D721Med (cell line): ENCODE measurements at regions not wholly inside any gene's neighbourhood (a gene's known extent, or its start where the extent isn't known, plus 50 kb on each side); places are given as distances from the start of the nearest gene placed in this dataset.

Experiments
- DNase-seq: peaks from one replicate; pipeline ENCODE4 v3.0.0; 2011; ENCODE audit warnings: low spot score; ENCODE audit not compliant: insufficient read length
- FAIRE-seq: peaks from 2 replicates; lab custom pipeline; 2011; peaks lifted over from hg19 to GRCh38; lab: Jason Lieb, UNC
- TF ChIP-seq, protein P1 (sequence below): IDR thresholded peaks from 2 replicates; pipeline ENCODE4 v1.5.1; 2012; ENCODE audit warnings: mild to moderate bottlenecking, control low read depth; ENCODE audit not compliant: insufficient read depth; ENCODE audit errors: missing control alignments

DNA sequence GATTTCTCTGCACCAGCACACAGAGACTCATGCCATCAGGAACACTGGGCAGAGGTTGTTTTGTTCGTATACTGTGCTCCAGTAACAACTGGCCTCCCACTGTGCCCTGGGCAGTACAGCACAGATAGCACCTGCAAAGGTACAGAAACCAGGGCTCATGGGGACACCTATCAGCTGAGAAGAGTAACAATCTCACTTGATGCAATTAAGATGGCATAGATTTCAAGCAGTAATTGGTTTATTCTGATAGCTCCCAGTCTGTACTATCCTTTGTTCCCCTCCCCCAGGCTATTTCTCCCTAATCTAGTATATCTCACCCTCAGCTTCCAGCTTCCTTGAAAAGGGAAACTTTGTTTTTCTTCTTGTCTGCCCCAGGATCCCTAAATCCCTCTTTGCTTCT, 343.9 kb upstream of the MMADHC start:
- DNase-seq (no peak), FAIRE-seq (no peak)
- TF ChIP-seq, protein P1, sequence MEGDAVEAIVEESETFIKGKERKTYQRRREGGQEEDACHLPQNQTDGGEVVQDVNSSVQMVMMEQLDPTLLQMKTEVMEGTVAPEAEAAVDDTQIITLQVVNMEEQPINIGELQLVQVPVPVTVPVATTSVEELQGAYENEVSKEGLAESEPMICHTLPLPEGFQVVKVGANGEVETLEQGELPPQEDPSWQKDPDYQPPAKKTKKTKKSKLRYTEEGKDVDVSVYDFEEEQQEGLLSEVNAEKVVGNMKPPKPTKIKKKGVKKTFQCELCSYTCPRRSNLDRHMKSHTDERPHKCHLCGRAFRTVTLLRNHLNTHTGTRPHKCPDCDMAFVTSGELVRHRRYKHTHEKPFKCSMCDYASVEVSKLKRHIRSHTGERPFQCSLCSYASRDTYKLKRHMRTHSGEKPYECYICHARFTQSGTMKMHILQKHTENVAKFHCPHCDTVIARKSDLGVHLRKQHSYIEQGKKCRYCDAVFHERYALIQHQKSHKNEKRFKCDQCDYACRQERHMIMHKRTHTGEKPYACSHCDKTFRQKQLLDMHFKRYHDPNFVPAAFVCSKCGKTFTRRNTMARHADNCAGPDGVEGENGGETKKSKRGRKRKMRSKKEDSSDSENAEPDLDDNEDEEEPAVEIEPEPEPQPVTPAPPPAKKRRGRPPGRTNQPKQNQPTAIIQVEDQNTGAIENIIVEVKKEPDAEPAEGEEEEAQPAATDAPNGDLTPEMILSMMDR: no peak

DNA sequence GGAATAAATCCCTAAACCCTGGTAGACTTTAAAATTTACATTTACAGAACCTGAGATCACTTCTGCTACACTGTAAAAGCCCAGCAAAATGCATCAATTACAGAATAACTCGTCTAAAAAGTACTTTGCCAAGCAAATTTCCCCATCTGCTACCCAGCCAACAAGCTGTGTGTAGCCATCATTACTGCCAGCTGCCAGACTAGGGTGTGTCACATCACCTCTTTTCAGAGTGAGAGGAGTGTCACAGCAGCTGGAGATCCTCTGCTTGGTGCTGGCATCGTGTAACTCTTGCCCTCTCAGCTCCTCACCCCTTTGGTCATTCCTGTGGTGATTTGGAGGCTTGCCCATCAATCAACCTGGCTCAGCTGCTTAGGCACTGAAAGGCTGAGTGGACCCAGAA, 340.4 kb upstream of the MMADHC start:
- DNase-seq (no peak), FAIRE-seq (no peak)
- TF ChIP-seq, protein P1: no peak

DNA sequence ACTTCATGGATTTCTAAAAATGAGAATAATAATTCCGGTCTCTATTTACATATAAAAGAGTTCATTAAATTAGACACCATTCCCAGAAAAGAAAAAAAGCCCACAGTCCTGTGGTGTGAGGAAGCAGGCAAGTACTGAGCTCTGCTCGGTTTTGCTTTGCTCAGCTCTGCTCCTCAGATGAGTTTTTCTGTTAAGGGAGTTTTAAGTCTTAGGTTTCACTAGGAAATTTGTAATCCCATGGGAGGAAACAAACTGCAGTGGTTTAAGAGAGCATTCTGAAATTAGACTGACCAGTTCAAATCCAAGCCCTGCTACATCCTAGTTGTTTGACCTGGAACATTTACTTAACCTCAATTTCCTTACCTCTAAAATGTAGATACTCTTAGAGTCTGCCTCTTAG, 338.6 kb upstream of the MMADHC start:
- FAIRE-seq: no peak
- TF ChIP-seq, protein P1: no peak
- DNase-seq: no peak

DNA sequence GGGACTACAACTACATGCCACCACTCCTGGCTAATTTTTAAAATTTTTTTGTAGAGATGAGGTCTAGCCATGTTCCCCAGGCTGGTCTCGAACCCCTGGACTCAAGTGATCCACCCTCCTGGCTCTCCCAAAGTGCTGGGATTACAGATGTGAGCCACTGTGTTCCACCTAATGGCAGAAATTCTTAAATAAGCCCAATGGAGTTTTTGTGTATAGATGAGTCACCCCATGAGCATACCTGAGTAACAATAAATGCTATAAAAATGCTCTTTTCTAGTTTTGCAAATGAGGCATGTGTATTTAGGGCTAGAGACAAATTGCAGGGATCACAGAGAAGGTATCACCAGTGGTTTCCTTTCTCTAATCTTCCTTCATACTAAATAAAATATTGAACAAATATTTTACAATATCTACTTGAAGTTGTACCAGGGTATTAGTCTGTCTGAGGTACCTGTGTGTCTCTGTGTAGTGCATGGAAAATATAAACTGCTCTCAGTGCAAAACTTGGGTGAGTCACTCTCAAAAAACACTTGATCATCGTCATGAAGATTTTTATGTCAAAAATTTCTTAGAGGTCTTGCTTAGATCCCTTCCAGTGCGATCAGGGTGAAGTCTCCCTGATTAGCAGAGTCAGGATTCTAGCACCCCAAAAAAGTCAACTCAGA, 337.1 kb upstream of the MMADHC start:
- DNase-seq (no peak), FAIRE-seq (no peak)
- TF ChIP-seq, protein P1: no peak

DNA sequence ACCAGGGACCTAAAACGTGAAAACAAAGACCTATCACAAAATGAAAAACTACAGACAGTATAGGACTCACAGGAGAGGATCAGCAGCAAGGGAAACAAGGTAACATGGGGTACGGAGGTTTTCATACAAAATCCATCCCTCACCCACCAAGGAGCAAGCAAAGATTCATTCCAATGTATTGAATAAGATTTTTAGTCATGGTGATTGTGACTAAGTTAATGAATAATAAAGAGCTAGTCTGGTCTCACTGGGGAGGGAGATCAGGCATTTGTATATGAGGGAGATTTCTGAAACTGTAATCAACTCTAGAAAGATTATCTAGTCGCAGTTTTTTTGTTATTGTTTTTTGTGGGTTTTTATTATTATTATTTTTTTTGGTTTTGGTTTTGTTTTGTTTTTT, 336.5 kb upstream of the MMADHC start:
- TF ChIP-seq, protein P1: no peak
- FAIRE-seq (no peak), DNase-seq (no peak)

DNA sequence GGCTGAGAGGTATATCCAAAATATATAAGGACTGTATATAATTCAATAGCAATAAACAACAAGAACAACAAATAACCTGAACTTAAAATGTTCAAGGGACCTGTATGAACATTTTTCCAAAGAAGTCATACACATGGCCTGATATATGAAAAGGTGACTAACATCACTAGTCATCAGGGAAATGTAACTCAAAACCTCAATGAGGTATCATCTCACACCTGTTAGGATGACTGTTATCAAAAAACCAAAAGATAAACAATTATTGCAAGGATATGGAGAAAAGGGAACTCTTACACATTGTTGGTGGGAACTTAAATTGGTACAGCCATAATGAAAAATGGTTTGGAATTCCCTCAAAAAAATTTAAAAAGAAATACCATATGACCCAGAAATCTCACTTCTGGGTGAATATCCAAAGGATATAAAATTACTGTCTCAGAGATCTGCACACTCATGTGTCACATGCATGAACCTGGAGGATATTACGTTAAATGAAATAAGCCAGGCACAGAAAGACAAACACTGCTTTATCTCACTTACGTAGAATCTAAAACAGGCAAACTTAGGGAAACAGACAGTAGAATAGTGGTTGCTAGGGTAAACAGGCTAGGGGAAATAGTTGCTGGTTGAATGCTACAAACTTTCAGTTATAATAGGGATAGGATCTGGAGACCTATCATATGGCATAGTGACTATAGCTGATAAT, 334.5 kb upstream of the MMADHC start:
- no peak for FAIRE-seq
- DNase-seq: no peak
- TF ChIP-seq, protein P1: no peak

DNA sequence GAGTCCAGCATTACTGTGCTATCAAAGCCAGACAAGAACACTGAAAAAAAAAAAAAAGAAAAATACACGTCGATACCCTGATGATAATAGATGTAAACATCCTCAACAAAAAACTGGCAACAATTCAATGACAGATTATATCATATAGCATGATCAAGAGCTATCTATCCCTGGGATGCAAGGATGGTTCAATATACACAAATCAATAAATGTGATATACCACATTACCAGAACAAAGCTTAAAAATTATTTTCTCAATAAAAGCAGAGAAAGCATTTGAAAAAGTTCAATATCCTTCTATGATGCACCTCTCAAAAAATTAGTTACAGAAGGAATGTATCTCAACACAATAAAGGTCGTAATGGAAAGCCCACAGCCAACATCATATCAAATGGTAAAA, 332.8 kb upstream of the MMADHC start:
- DNase-seq: no peak
- no peak for FAIRE-seq
- TF ChIP-seq, protein P1: no peak
